ENCODE measurements at regions not wholly inside any gene's neighbourhood (a gene's known extent, or its start where the extent isn't known, plus 50 kb on each side); places are given as distances from the start of the nearest gene placed in this dataset.

- no peak for DNase-seq
- peak in 1 of 2 donors; percentile 47 for ATAC-seq (ENCODE audit: low FRiP score in 2 of 2)
- no peak overlapping the region for H3K27ac ChIP-seq
- WGBS, 2 donors: 74 to 78% methylated on average over 10 to 13 of the region's 13 CpGs
- no peak overlapping the region for H3K4me3 ChIP-seq
- H3K4me1 ChIP-seq: peaks cover 0 to 1% (median 0%) of the 10 kb centered on the region in 4 donors
- no peaks in the 10 kb centered on the region for H3K9me3 ChIP-seq
- H3K27me3 ChIP-seq: no peaks in the 10 kb centered on the region
- TF ChIP-seq POLR2A (IDR thresholded peaks at IDR 0.05) (no peak), EP300 (IDR thresholded peaks at IDR 0.05) (no peak), POLR2AphosphoS5 (IDR thresholded peaks at IDR 0.05) (no peak)
- TF ChIP-seq, protein P1, sequence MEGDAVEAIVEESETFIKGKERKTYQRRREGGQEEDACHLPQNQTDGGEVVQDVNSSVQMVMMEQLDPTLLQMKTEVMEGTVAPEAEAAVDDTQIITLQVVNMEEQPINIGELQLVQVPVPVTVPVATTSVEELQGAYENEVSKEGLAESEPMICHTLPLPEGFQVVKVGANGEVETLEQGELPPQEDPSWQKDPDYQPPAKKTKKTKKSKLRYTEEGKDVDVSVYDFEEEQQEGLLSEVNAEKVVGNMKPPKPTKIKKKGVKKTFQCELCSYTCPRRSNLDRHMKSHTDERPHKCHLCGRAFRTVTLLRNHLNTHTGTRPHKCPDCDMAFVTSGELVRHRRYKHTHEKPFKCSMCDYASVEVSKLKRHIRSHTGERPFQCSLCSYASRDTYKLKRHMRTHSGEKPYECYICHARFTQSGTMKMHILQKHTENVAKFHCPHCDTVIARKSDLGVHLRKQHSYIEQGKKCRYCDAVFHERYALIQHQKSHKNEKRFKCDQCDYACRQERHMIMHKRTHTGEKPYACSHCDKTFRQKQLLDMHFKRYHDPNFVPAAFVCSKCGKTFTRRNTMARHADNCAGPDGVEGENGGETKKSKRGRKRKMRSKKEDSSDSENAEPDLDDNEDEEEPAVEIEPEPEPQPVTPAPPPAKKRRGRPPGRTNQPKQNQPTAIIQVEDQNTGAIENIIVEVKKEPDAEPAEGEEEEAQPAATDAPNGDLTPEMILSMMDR (IDR thresholded peaks at IDR 0.05): no peak
- H3K36me3 ChIP-seq: no peaks in the 10 kb centered on the region
Observed at GRCh38 chr2:71939588-71940535, 207.8 kb downstream of the CYP26B1 start.

GRCh38 chr2:71938659-71939587 lies 208.7 kb downstream of the CYP26B1 start:
- TF ChIP-seq, protein P1 (IDR thresholded peaks at IDR 0.05): no peak
- TF ChIP-seq POLR2A (IDR thresholded peaks at IDR 0.05) (no peak), POLR2AphosphoS5 (IDR thresholded peaks at IDR 0.05) (no peak), EP300 (IDR thresholded peaks at IDR 0.05) (no peak)
- ATAC-seq (ENCODE audit: low FRiP score in 2 of 2): no peak
- no peaks in the 10 kb centered on the region for H3K9me3 ChIP-seq
- H3K27ac ChIP-seq: no peak overlapping the region
- no peaks in the 10 kb centered on the region for H3K36me3 ChIP-seq
- H3K4me1 ChIP-seq: peaks cover 0 to 4% (median 0%) of the 10 kb centered on the region in 4 donors
- H3K4me3 ChIP-seq: no peak overlapping the region
- 90 to 93% methylated on average over 8 to 13 of the region's 13 CpGs for WGBS, 2 donors
- H3K27me3 ChIP-seq: no peaks in the 10 kb centered on the region
- DNase-seq: no peak

DNA sequence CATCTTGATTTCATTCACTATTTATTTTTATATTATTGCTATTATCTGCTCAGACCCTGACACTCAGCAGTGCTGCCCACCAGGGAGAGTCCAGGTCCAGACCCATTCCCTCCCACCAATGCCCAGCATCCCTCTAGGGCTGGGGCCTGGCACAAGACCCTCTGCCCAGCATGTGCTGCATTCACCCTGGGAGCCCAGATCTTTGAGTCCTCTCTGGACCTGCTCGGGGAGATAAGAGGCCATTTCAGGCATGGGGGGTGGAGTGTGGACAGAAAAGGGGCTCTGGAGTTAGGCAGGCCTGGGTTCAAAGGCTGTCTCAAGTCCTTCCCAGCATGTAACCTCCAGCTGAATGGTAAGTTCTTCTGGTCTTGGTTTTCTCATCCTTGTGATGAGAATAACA lies 209.6 kb downstream of the CYP26B1 start:
- no peak for TF ChIP-seq POLR2A (IDR thresholded peaks at IDR 0.05)
- no peak for TF ChIP-seq EP300 (IDR thresholded peaks at IDR 0.05)
- no peak for TF ChIP-seq POLR2AphosphoS5 (IDR thresholded peaks at IDR 0.05)
- TF ChIP-seq, protein P1 (IDR thresholded peaks at IDR 0.05): no peak
- ATAC-seq (ENCODE audit: low FRiP score in 2 of 2): no peak
- no peaks in the 10 kb centered on the region for H3K36me3 ChIP-seq
- 75 to 100% methylated on average over 1 of the region's 1 CpG for WGBS, 2 donors
- no peak overlapping the region for H3K4me3 ChIP-seq
- H3K9me3 ChIP-seq: no peaks in the 10 kb centered on the region
- no peak for DNase-seq
- H3K27ac ChIP-seq: no peak overlapping the region
- peaks cover 0 to 4% (median 0%) of the 10 kb centered on the region in 4 donors for H3K4me1 ChIP-seq
- no peaks in the 10 kb centered on the region for H3K27me3 ChIP-seq

DNA sequence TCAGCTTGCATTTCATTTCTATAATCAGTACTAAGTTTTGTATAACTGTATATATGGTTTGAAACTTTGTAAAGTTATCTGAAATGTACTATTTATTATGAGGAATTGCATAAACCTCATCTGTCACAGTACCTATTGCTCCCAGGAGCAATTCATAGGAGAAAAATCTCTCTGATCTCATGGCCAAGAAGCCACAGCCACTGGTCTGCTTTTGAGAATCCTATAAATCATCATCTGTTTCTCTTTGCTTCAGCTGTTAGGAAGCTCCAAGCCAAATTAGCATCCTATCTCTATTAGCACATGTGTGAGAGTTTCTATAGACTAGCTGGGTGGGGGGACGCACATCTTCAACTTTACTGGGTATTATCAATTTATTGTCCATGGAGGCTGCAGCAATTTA lies 210.3 kb downstream of the CYP26B1 start:
- WGBS, 2 donors: 93 to 100% methylated on average over 1 of the region's 1 CpG
- no peak overlapping the region for H3K27ac ChIP-seq
- DNase-seq (no peak), ATAC-seq (ENCODE audit: low FRiP score in 2 of 2) (no peak)
- no peaks in the 10 kb centered on the region for H3K9me3 ChIP-seq
- TF ChIP-seq POLR2A (IDR thresholded peaks at IDR 0.05) (no peak), POLR2AphosphoS5 (IDR thresholded peaks at IDR 0.05) (no peak), EP300 (IDR thresholded peaks at IDR 0.05) (no peak)
- TF ChIP-seq, protein P1 (IDR thresholded peaks at IDR 0.05): no peak
- H3K27me3 ChIP-seq: no peaks in the 10 kb centered on the region
- no peaks in the 10 kb centered on the region for H3K36me3 ChIP-seq
- H3K4me1 ChIP-seq: peaks cover 0 to 4% (median 0%) of the 10 kb centered on the region in 4 donors
- no peak overlapping the region for H3K4me3 ChIP-seq
